WTC11 (cell line): ENCODE measurements at regions not wholly inside any gene's neighbourhood (a gene's known extent, or its start where the extent isn't known, plus 50 kb on each side); places are given as distances from the start of the nearest gene placed in this dataset.

Experiments
- ATAC-seq: fragments of 200-7000 bp; cut with Tn5 transposase; 2 replicates; pipeline ENCODE4 v1.10.0; 2021; ENCODE audit warnings: mild to moderate bottlenecking, moderate library complexity
- CTCF ChIA-PET: fragments of 300-600 bp; sonication (Branson Sonifier 250); formaldehyde crosslinking; loops from one replicate; lab custom pipeline; 2021; ENCODE audit warnings: antibody characterized with exemption; lab: Charles Lee
- POLR2A ChIA-PET: fragments of 350-600 bp; sonication (Branson Sonifier 250); formaldehyde crosslinking; loops from one replicate; lab custom pipeline; 2021; ENCODE audit warnings: antibody characterized with exemption; lab: Charles Lee
- DNase-seq: peaks from one replicate; pipeline ENCODE4 v3.0.0; 2021; ENCODE audit warnings: low spot score
- H3K27ac Mint-ChIP-seq: 2 replicates; pipeline ENCODE4 v1.8.0; 2021; ENCODE audit warnings: mixed read lengths
- H3K27me3 Mint-ChIP-seq: 2 replicates; pipeline ENCODE4 v1.8.0; 2021; ENCODE audit warnings: low read depth, mild to moderate bottlenecking, moderate library complexity, mixed read lengths
- H3K36me3 Mint-ChIP-seq: 2 replicates; pipeline ENCODE4 v1.8.0; 2021; ENCODE audit warnings: mixed read lengths
- H3K4me1 Mint-ChIP-seq: 2 replicates; pipeline ENCODE4 v1.8.0; 2022; ENCODE audit warnings: mixed read lengths
- H3K4me3 Mint-ChIP-seq: 2 replicates; pipeline ENCODE4 v1.8.0; 2021; ENCODE audit warnings: mild to moderate bottlenecking, moderate library complexity, mixed read lengths
- H3K9me3 Mint-ChIP-seq: 2 replicates; pipeline ENCODE4 v1.8.0; 2021; ENCODE audit warnings: mixed read lengths
- ATF1 ChIP-seq: sonication (generic); formaldehyde crosslinking; IDR thresholded peaks from 2 replicates; pipeline ENCODE4 v1.8.1; 2023; ENCODE audit warnings: mild to moderate bottlenecking, moderate library complexity, missing genetic modification reagents
- EMX1 ChIP-seq: fragments of 250-450 bp; sonication (Bioruptor Pico); IDR thresholded peaks from 2 replicates; pipeline ENCODE4 v1.8.0; 2021; ENCODE audit warnings: mild to moderate bottlenecking
- FOXK1 ChIP-seq: sonication (generic); formaldehyde crosslinking; IDR thresholded peaks from 2 replicates; pipeline ENCODE4 v1.8.0; 2022; ENCODE audit warnings: mild to moderate bottlenecking, moderate library complexity, missing genetic modification reagents
- IRF2 ChIP-seq: sonication (generic); formaldehyde crosslinking; IDR thresholded peaks from 2 replicates; pipeline ENCODE4 v1.8.0; 2022; ENCODE audit warnings: low read depth, missing genetic modification reagents, borderline replicate concordance
- JAZF1 ChIP-seq: fragments of 250-450 bp; sonication (Bioruptor Pico); IDR thresholded peaks from 2 replicates; pipeline ENCODE4 v1.9.0; 2021; ENCODE audit warnings: moderate library complexity, mild to moderate bottlenecking, inconsistent platforms
- MXD4 ChIP-seq: fragments of 250-450 bp; sonication (Bioruptor Pico); IDR thresholded peaks from 2 replicates; pipeline ENCODE4 v1.8.0; 2021; ENCODE audit warnings: mild to moderate bottlenecking, moderate library complexity, borderline replicate concordance
- PRDM15 ChIP-seq: sonication (generic); formaldehyde crosslinking; IDR thresholded peaks from 2 replicates; pipeline ENCODE4 v1.8.0; 2022; ENCODE audit warnings: missing genetic modification reagents
- PRRX2 ChIP-seq: fragments of 250-450 bp; sonication (Bioruptor Pico); IDR thresholded peaks from 2 replicates; pipeline ENCODE4 v1.8.0; 2021; ENCODE audit warnings: mild to moderate bottlenecking
- SMAD3 ChIP-seq: sonication (generic); formaldehyde crosslinking; IDR thresholded peaks from 2 replicates; pipeline ENCODE4 v1.8.0; 2022; ENCODE audit warnings: missing genetic modification reagents, mild to moderate bottlenecking, borderline replicate concordance
- TCF7 ChIP-seq: sonication (generic); formaldehyde crosslinking; IDR thresholded peaks from 2 replicates; pipeline ENCODE4 v1.8.0; 2022; ENCODE audit warnings: mild to moderate bottlenecking, low read depth, missing genetic modification reagents, moderate library complexity
- TEAD1 ChIP-seq: sonication (generic); formaldehyde crosslinking; IDR thresholded peaks from 2 replicates; pipeline ENCODE4 v1.8.0; 2022; ENCODE audit warnings: mild to moderate bottlenecking, missing genetic modification reagents
- TP53 ChIP-seq: sonication (generic); formaldehyde crosslinking; IDR thresholded peaks from 2 replicates; pipeline ENCODE4 v1.8.1; 2023; ENCODE audit warnings: mild to moderate bottlenecking, missing genetic modification reagents
- ZNF121 ChIP-seq: sonication (generic); formaldehyde crosslinking; IDR thresholded peaks from 2 replicates; pipeline ENCODE4 v1.8.0; 2023; ENCODE audit warnings: missing genetic modification reagents
- ZNF219 ChIP-seq: sonication (generic); formaldehyde crosslinking; IDR thresholded peaks from 2 replicates; pipeline ENCODE4 v1.8.0; 2023; ENCODE audit warnings: missing genetic modification reagents, mild to moderate bottlenecking, borderline replicate concordance
- TF ChIP-seq, protein P1 (sequence below): sonication (generic); formaldehyde crosslinking; IDR thresholded peaks from 2 replicates; pipeline ENCODE4 v1.8.0; 2022; ENCODE audit warnings: mild to moderate bottlenecking, missing genetic modification reagents
- TF ChIP-seq, protein P2 (sequence below): sonication (generic); formaldehyde crosslinking; IDR thresholded peaks from 2 replicates; pipeline ENCODE4 v1.8.1; 2023; ENCODE audit warnings: mild to moderate bottlenecking, missing genetic modification reagents
- TF ChIP-seq, protein P3 (sequence below): sonication (generic); formaldehyde crosslinking; IDR thresholded peaks from 2 replicates; pipeline ENCODE4 v1.8.0; 2022; ENCODE audit warnings: mild to moderate bottlenecking, missing genetic modification reagents
- TF ChIP-seq, protein P4 (sequence below): sonication (generic); formaldehyde crosslinking; IDR thresholded peaks from 2 replicates; pipeline ENCODE4 v1.8.1; 2023; ENCODE audit warnings: mild to moderate bottlenecking, missing genetic modification reagents, moderate library complexity
- TF ChIP-seq, protein P5 (sequence below): fragments of 250-450 bp; sonication (Bioruptor Pico); IDR thresholded peaks from 2 replicates; pipeline ENCODE4 v1.9.0; 2021; ENCODE audit warnings: mild to moderate bottlenecking
- TF ChIP-seq, protein P6 (sequence below): fragments of 250-450 bp; sonication (Bioruptor Pico); IDR thresholded peaks from 2 replicates; pipeline ENCODE4 v1.9.0; 2021; ENCODE audit warnings: moderate library complexity, mild to moderate bottlenecking, inconsistent platforms, borderline replicate concordance
- TF ChIP-seq, protein P7 (sequence below): sonication (generic); formaldehyde crosslinking; IDR thresholded peaks from 2 replicates; pipeline ENCODE4 v1.8.1; 2022; ENCODE audit warnings: mild to moderate bottlenecking, moderate library complexity, missing genetic modification reagents

DNA sequence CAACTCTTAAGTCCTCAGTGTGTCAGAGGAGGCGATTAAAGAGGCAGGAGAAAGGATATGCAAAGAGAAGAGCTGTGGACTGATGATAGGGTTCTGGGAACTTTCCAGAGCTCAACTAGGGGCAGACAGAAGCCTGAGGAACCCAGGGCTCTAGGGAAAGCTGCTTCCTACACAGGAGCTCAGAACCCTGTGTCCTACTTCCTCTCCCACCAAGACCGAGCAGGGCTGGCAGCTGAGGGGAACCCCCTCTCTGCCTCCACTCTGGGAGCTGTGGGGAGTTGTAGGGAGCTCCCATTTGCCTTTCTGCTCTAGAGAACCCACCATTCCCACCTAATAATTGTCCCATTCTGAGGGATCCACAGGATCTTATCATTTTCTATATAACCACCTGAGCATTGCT, 674.3 kb downstream of the ACTL7B start (continued):
- TF ChIP-seq IRF2 (CRISPR knock-in tag) (no peak), ZNF121 (CRISPR knock-in tag) (no peak), PRDM15 (CRISPR knock-in tag) (no peak)
- TF ChIP-seq, all 79 proteins: peak for 0

DNA sequence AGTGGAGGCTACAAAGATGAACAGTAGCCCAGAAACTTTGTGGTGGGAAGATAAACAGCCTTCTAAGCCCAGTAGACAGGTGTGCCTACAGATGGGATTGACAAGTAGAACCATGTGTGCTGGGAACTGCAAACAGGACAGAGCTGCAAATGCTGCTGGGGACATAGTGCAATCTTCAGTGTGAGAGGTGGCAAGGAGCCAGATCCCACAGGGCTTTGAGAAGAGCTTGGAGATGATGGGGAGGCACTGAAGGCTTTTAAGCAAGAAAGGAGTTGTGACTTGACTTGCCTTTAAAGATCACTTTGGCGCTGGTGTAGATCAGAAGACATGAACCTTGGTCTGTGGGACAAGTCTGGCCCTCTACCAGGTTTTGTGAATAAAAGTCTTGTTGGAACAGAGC, 675.2 kb downstream of the ACTL7B start:
- no peaks in the 10 kb centered on the region for H3K27me3 Mint-ChIP-seq
- no peak for TF ChIP-seq ZNF219 (CRISPR knock-in tag)
- TF ChIP-seq, protein P1, sequence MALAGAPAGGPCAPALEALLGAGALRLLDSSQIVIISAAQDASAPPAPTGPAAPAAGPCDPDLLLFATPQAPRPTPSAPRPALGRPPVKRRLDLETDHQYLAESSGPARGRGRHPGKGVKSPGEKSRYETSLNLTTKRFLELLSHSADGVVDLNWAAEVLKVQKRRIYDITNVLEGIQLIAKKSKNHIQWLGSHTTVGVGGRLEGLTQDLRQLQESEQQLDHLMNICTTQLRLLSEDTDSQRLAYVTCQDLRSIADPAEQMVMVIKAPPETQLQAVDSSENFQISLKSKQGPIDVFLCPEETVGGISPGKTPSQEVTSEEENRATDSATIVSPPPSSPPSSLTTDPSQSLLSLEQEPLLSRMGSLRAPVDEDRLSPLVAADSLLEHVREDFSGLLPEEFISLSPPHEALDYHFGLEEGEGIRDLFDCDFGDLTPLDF: no peak
- TF ChIP-seq, protein P2, sequence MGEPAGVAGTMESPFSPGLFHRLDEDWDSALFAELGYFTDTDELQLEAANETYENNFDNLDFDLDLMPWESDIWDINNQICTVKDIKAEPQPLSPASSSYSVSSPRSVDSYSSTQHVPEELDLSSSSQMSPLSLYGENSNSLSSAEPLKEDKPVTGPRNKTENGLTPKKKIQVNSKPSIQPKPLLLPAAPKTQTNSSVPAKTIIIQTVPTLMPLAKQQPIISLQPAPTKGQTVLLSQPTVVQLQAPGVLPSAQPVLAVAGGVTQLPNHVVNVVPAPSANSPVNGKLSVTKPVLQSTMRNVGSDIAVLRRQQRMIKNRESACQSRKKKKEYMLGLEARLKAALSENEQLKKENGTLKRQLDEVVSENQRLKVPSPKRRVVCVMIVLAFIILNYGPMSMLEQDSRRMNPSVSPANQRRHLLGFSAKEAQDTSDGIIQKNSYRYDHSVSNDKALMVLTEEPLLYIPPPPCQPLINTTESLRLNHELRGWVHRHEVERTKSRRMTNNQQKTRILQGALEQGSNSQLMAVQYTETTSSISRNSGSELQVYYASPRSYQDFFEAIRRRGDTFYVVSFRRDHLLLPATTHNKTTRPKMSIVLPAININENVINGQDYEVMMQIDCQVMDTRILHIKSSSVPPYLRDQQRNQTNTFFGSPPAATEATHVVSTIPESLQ: no peak
- TF ChIP-seq SMAD3: no peak
- TF ChIP-seq, protein P3, sequence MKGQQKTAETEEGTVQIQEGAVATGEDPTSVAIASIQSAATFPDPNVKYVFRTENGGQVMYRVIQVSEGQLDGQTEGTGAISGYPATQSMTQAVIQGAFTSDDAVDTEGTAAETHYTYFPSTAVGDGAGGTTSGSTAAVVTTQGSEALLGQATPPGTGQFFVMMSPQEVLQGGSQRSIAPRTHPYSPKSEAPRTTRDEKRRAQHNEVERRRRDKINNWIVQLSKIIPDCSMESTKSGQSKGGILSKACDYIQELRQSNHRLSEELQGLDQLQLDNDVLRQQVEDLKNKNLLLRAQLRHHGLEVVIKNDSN (CRISPR knock-in tag): no peak
- TF ChIP-seq PRRX2 (CRISPR knock-in tag): no peak
- TF ChIP-seq FOXK1 (CRISPR knock-in tag): no peak
- TF ChIP-seq, protein P4, sequence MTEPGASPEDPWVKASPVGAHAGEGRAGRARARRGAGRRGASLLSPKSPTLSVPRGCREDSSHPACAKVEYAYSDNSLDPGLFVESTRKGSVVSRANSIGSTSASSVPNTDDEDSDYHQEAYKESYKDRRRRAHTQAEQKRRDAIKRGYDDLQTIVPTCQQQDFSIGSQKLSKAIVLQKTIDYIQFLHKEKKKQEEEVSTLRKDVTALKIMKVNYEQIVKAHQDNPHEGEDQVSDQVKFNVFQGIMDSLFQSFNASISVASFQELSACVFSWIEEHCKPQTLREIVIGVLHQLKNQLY (CRISPR knock-in tag): no peak
- TF ChIP-seq ATF1 (CRISPR knock-in tag): no peak
- TF ChIP-seq, all 79 proteins: peak for 0

DNA sequence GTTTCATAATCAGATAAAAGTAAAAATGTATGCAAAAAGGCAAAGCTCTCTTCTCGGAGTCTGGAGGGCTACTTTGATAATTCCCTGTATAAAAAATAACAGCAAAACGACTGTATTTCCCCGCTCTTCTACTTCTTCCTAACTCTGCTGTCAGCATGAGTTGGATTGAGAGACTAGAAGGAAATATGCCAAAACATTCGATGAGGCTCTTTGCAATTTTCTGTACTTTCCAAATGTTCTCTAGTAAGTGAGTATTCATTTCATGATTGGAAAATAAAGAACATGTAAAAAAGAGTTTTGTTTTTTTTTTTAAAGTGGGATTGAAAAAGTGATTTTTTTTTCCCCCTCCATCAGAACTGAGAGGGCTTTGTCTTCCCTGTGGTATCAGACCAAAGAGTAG, 677.5 kb downstream of the ACTL7B start:
- H3K4me1 Mint-ChIP-seq: no peaks in the 10 kb centered on the region
- H3K27ac Mint-ChIP-seq: no peak overlapping the region
- no peak for ATAC-seq
- no peaks in the 10 kb centered on the region for H3K36me3 Mint-ChIP-seq
- no peaks in the 10 kb centered on the region for H3K27me3 Mint-ChIP-seq
- peaks cover 11% of the 10 kb centered on the region for H3K9me3 Mint-ChIP-seq
- ChIA-PET POLR2A (no interaction called here), CTCF (no interaction called here)
- H3K4me3 Mint-ChIP-seq: no peak overlapping the region
- no peak for DNase-seq
- TF ChIP-seq, protein P5, sequence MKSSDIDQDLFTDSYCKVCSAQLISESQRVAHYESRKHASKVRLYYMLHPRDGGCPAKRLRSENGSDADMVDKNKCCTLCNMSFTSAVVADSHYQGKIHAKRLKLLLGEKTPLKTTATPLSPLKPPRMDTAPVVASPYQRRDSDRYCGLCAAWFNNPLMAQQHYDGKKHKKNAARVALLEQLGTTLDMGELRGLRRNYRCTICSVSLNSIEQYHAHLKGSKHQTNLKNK (CRISPR knock-in tag): no peak
- TF ChIP-seq, protein P6, sequence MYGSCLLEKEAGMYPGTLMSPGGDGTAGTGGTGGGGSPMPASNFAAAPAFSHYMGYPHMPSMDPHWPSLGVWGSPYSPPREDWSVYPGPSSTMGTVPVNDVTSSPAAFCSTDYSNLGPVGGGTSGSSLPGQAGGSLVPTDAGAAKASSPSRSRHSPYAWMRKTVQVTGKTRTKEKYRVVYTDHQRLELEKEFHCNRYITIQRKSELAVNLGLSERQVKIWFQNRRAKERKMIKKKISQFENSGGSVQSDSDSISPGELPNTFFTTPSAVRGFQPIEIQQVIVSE (CRISPR knock-in tag): no peak
- no peak for TF ChIP-seq JAZF1 (CRISPR knock-in tag)
- no peak for TF ChIP-seq EMX1 (CRISPR knock-in tag)
- TF ChIP-seq TEAD1 (CRISPR knock-in tag): no peak
- no peak for TF ChIP-seq TCF7 (CRISPR knock-in tag)
- TF ChIP-seq, protein P3 (CRISPR knock-in tag): no peak
- no peak for TF ChIP-seq TP53 (CRISPR knock-in tag)
- TF ChIP-seq ZNF219 (CRISPR knock-in tag): no peak
- TF ChIP-seq, protein P7, sequence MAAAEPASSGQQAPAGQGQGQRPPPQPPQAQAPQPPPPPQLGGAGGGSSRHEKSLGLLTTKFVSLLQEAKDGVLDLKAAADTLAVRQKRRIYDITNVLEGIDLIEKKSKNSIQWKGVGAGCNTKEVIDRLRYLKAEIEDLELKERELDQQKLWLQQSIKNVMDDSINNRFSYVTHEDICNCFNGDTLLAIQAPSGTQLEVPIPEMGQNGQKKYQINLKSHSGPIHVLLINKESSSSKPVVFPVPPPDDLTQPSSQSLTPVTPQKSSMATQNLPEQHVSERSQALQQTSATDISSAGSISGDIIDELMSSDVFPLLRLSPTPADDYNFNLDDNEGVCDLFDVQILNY (CRISPR knock-in tag): no peak
- TF ChIP-seq IRF2 (CRISPR knock-in tag): no peak
- no peak for TF ChIP-seq MXD4 (CRISPR knock-in tag)

More for the DNA sequence above, 675.2 kb downstream of the ACTL7B start:
- Mint-ChIP-seq H3K4me1 (no peaks in the 10 kb centered on the region), H3K4me3 (no peak overlapping the region), H3K36me3 (no peaks in the 10 kb centered on the region), H3K27ac (no peak overlapping the region), H3K9me3 (peaks cover 14% of the 10 kb centered on the region)
- no peak for DNase-seq
- POLR2A ChIA-PET: no interaction called here
- CTCF ChIA-PET: interaction anchor here (0.6 kb wide), 1 partner anchor 59 kb away, joined by 3 read pairs; no protein-coding TSS in a partner anchor
- no peak for ATAC-seq
